Endothelial cell of umbilical vein (primary cell): ENCODE measurements at regions not wholly inside any gene's neighbourhood (a gene's known extent, or its start where the extent isn't known, plus 50 kb on each side); places are given as distances from the start of the nearest gene placed in this dataset.

Experiments
- CTCF ChIP-seq, 2 donors: IDR thresholded peaks; 1 replicate in 1 of 2; 2 replicates in 1 of 2; pipeline ENCODE4 v1.5.1; 2011; ENCODE audit warnings: low read length in 2 of 2, mild to moderate bottlenecking in 2 of 2, moderate library complexity in 2 of 2, control low read depth in 1 of 2, inconsistent platforms in 1 of 2, low read depth in 1 of 2; ENCODE audit not compliant: insufficient read depth in 1 of 2; ENCODE audit errors: extremely low read depth in 1 of 2
- POLR2AphosphoS5 ChIP-seq: IDR thresholded peaks from 2 replicates; pipeline ENCODE4 v1.6.1; 2012; ENCODE audit warnings: low read depth, mild to moderate bottlenecking, control low read depth, low read length, moderate library complexity; ENCODE audit not compliant: insufficient read depth

- TF ChIP-seq CTCF (IDR thresholded peaks at IDR 0.05; ENCODE audit: extremely low read depth in 1 of 2, insufficient read depth in 1 of 2, low read depth in 1 of 2, low read length in 2 of 2) (no peak), POLR2AphosphoS5 (no peak)
These were observed 291.5 kb upstream of the SULF2 start for GRCh38 chr20:48076747-48077146.
